A549 (cell line): ENCODE measurements at regions not wholly inside any gene's neighbourhood (a gene's known extent, or its start where the extent isn't known, plus 50 kb on each side); places are given as distances from the start of the nearest gene placed in this dataset.

Experiments used
- ATAC-seq, 2 experiments: fragments of 200-7000 bp in 1 of 2; fragments of >200 bp in 1 of 2; cut with Nextera tagmentation in 1 of 2; cut with Tn5 transposase in 1 of 2; 3 replicates each; pipeline versions ENCODE4 v1.8.0 to v1.9.1; 2018 to 2020; ENCODE audit warnings: mild to moderate bottlenecking in 1 of 2, moderate library complexity in 1 of 2
- CTCF ChIA-PET: fragments of 300-600 bp; sonication (Branson Sonifier 250); formaldehyde crosslinking; extraction: SDS; loops from one replicate; lab custom pipeline; 2021; ENCODE audit warnings: antibody characterized with exemption, inconsistent platforms; lab: Yijun Ruan, JAX
- POLR2A ChIA-PET: fragments of 350-600 bp; formaldehyde crosslinking; extraction: SDS; loops from one replicate; lab custom pipeline; 2021; ENCODE audit warnings: antibody characterized with exemption, inconsistent platforms; lab: Yijun Ruan, JAX
- DNase-seq, 2 experiments: peaks; one replicate each; pipeline versions ENCODE4 v3.0.0 to v3.0.0-alpha.2; 2011 to 2016; ENCODE audit warnings: low read depth in 1 of 2, low spot score in 1 of 2
- FAIRE-seq: peaks from 2 replicates; lab custom pipeline; 2011; peaks lifted over from hg19 to GRCh38; lab: Jason Lieb, UNC
- H3K27ac ChIP-seq, 2 experiments: fragments of >200 bp; sonication (Bioruptor Twin); formaldehyde crosslinking; 3 replicates each; pipeline ENCODE4 v1.5.1; 2016 to 2017
- H3K4me1 ChIP-seq: fragments of >200 bp; sonication (Bioruptor Twin); formaldehyde crosslinking; 3 replicates; pipeline ENCODE4 v1.6.1; 2016
- H3K4me2 ChIP-seq: fragments of >200 bp; sonication (Bioruptor Twin); formaldehyde crosslinking; 3 replicates; pipeline ENCODE4 v1.6.1; 2016
- H3K4me3 ChIP-seq: fragments of >200 bp; sonication (Bioruptor Twin); formaldehyde crosslinking; 3 replicates; pipeline ENCODE4 v1.5.1; 2016
- H3K9me3 ChIP-seq: fragments of >200 bp; sonication (Bioruptor Twin); formaldehyde crosslinking; 3 replicates; pipeline ENCODE4 v1.6.1; 2016
- CHD4 ChIP-seq: fragments of 200-600 bp; sonication (generic); IDR thresholded peaks from 2 replicates; pipeline ENCODE4 v1.6.1; 2016; ENCODE audit warnings: antibody characterized with exemption, mild to moderate bottlenecking, borderline replicate concordance
- EHF ChIP-seq: fragments of 250-450 bp; sonication (Bioruptor Pico); IDR thresholded peaks from 2 replicates; pipeline ENCODE4 v1.5.0; 2020; ENCODE audit warnings: mild to moderate bottlenecking
- EP300 ChIP-seq, 2 experiments: fragments of >200 bp; sonication (Bioruptor Twin); formaldehyde crosslinking; IDR thresholded peaks; 2 replicates in 1 of 2; 3 replicates in 1 of 2; pipeline ENCODE4 v1.6.1; 2016 to 2017
- FOSL2 ChIP-seq, 2 experiments: fragments of 450-650 bp in 1 of 2; fragments of >200 bp in 1 of 2; sonication (Bioruptor Twin) in 1 of 2; formaldehyde crosslinking; IDR thresholded peaks; 2 replicates each; pipeline versions ENCODE4 v1.5.0 to v1.6.1; 2016 to 2020; ENCODE audit warnings: mild to moderate bottlenecking in 1 of 2, moderate library complexity in 1 of 2
- HOXB13 ChIP-seq: fragments of 250-450 bp; sonication (Bioruptor Pico); IDR thresholded peaks from 2 replicates; pipeline ENCODE4 v1.5.0; 2020; ENCODE audit warnings: low read depth, mild to moderate bottlenecking, moderate library complexity
- MAFK ChIP-seq: fragments of 450-650 bp; IDR thresholded peaks from 2 replicates; pipeline ENCODE4 v1.6.1; 2014; ENCODE audit not compliant: partially characterized antibody
- NR3C1 ChIP-seq: fragments of >200 bp; sonication (Bioruptor Twin); formaldehyde crosslinking; IDR thresholded peaks from 3 replicates; pipeline ENCODE4 v1.6.1; 2017
- RARB ChIP-seq: fragments of 250-450 bp; sonication (Bioruptor Pico); IDR thresholded peaks from 2 replicates; pipeline ENCODE4 v1.8.0; 2021; ENCODE audit warnings: mild to moderate bottlenecking, moderate library complexity
- RCOR1 ChIP-seq: fragments of 150-350 bp; IDR thresholded peaks from 2 replicates; pipeline ENCODE4 v1.6.1; 2014; ENCODE audit warnings: antibody characterized with exemption, low read length, low read depth
- REST ChIP-seq: fragments of 200-600 bp; sonication (generic); IDR thresholded peaks from 2 replicates; pipeline ENCODE4 v1.6.1; 2016; ENCODE audit warnings: antibody characterized with exemption, mild to moderate bottlenecking, moderate library complexity
- RNF2 ChIP-seq: fragments of 200-600 bp; sonication (generic); IDR thresholded peaks from 2 replicates; pipeline ENCODE4 v1.6.1; 2016; ENCODE audit warnings: low read depth, mild to moderate bottlenecking, antibody characterized with exemption, moderate library complexity, borderline replicate concordance
- TP53 ChIP-seq: fragments of 250-450 bp; sonication (Bioruptor Pico); IDR thresholded peaks from 2 replicates; pipeline ENCODE4 v1.5.0; 2021; ENCODE audit warnings: mild to moderate bottlenecking, moderate library complexity
- ZNF302 ChIP-seq: fragments of 250-450 bp; sonication (Bioruptor Pico); IDR thresholded peaks from 2 replicates; pipeline ENCODE4 v1.9.0; 2021; ENCODE audit warnings: inconsistent platforms, mild to moderate bottlenecking, moderate library complexity
- WGBS: methylation state at CpG from one replicate; pipeline ENCODE4 v1.1.6; 2017; ENCODE audit errors: missing lambda C conversion rate; 5-methylcytosine and 5-hydroxymethylcytosine counted together
- TF ChIP-seq, protein P1 (sequence below): fragments of >200 bp; sonication (Bioruptor Twin); formaldehyde crosslinking; IDR thresholded peaks from 3 replicates; pipeline ENCODE4 v1.5.1; 2016
- TF ChIP-seq, protein P2 (sequence below): fragments of 450-650 bp; IDR thresholded peaks from 2 replicates; pipeline ENCODE4 v1.6.1; 2014; ENCODE audit warnings: antibody characterized with exemption
- TF ChIP-seq, protein P3 (sequence below): fragments of >200 bp; sonication (Bioruptor Twin); formaldehyde crosslinking; IDR thresholded peaks from 2 replicates; pipeline ENCODE4 v1.6.1; 2016
- TF ChIP-seq, protein P4 (sequence below): fragments of 250-450 bp; sonication (Bioruptor Pico); IDR thresholded peaks from 2 replicates; pipeline ENCODE4 v1.5.0; 2021; ENCODE audit warnings: mild to moderate bottlenecking, moderate library complexity, borderline replicate concordance

DNA sequence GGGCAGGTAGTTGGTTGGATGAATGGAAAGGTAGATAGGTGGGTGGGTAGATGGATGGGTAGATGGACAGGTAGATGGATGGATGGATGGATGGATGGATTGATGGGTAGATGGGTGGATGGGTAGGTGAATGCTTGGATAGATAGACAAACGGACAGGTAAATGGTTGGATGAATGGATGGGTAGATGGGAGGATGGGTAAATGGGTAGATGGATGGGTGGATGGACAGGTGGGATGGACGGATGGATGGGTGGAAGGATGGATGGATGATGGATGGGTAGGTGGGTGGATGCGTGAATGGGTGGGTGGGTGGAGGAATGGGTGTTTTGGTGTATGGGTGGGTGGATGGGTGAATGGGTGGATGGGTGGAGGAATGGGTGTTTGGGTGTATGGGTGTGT is 50.1 kb upstream of the ASAP2 start:
- no peak overlapping the region for H3K27ac ChIP-seq
- ATAC-seq (no peak), FAIRE-seq (no peak), DNase-seq (no peak)
- H3K9me3 ChIP-seq: no peaks in the 10 kb centered on the region
- ChIA-PET CTCF (interaction anchor here (0.9 to 9.3 kb wide), 3 partner anchors 10 to 41 kb away, joined by 3 to 82 read pairs (median 6); no protein-coding TSS in a partner anchor), POLR2A (no interaction called here)
- no peak overlapping the region for H3K4me2 ChIP-seq
- no peak overlapping the region for H3K4me3 ChIP-seq
- no peak for TF ChIP-seq FOSL2 (IDR thresholded peaks at IDR 0.05)
- TF ChIP-seq FOSL2 (CRISPR knock-in tag; IDR thresholded peaks at IDR 0.05): no peak
- TF ChIP-seq RCOR1: no peak
- TF ChIP-seq EP300 (IDR thresholded peaks at IDR 0.05): no peak
- TF ChIP-seq, protein P1, sequence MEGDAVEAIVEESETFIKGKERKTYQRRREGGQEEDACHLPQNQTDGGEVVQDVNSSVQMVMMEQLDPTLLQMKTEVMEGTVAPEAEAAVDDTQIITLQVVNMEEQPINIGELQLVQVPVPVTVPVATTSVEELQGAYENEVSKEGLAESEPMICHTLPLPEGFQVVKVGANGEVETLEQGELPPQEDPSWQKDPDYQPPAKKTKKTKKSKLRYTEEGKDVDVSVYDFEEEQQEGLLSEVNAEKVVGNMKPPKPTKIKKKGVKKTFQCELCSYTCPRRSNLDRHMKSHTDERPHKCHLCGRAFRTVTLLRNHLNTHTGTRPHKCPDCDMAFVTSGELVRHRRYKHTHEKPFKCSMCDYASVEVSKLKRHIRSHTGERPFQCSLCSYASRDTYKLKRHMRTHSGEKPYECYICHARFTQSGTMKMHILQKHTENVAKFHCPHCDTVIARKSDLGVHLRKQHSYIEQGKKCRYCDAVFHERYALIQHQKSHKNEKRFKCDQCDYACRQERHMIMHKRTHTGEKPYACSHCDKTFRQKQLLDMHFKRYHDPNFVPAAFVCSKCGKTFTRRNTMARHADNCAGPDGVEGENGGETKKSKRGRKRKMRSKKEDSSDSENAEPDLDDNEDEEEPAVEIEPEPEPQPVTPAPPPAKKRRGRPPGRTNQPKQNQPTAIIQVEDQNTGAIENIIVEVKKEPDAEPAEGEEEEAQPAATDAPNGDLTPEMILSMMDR: no peak
- H3K4me1 ChIP-seq: no peaks in the 10 kb centered on the region
- WGBS: 50% methylated on average over 3 of the region's 3 CpGs

- Histone ChIP-seq H3K9me3 (no peaks in the 10 kb centered on the region), H3K4me2 (no peak overlapping the region), H3K4me1 (no peaks in the 10 kb centered on the region), H3K4me3 (no peak overlapping the region)
- WGBS: 63% methylated on average over 2 of the region's 2 CpGs
- CTCF ChIA-PET: interaction anchor here (0.6 to 9.3 kb wide), 5 partner anchors 12 to 52 kb away, joined by 3 to 82 read pairs (median 4); partner anchors contain the start of gene ASAP2
- POLR2A ChIA-PET: no interaction called here
- no peak for DNase-seq
- ATAC-seq: no peak
- no peak for FAIRE-seq
- TF ChIP-seq, protein P2, sequence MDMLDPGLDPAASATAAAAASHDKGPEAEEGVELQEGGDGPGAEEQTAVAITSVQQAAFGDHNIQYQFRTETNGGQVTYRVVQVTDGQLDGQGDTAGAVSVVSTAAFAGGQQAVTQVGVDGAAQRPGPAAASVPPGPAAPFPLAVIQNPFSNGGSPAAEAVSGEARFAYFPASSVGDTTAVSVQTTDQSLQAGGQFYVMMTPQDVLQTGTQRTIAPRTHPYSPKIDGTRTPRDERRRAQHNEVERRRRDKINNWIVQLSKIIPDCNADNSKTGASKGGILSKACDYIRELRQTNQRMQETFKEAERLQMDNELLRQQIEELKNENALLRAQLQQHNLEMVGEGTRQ: no peak
- TF ChIP-seq REST (no peak), CHD4 (no peak), RNF2 (no peak), NR3C1 (no peak), EHF (CRISPR knock-in tag) (no peak), RARB (CRISPR knock-in tag) (no peak), TP53 (CRISPR knock-in tag) (no peak), HOXB13 (no peak), ZNF302 (no peak), MAFK (no peak)
- TF ChIP-seq, protein P3, sequence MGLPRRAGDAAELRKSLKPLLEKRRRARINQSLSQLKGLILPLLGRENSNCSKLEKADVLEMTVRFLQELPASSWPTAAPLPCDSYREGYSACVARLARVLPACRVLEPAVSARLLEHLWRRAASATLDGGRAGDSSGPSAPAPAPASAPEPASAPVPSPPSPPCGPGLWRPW: no peak
- TF ChIP-seq, protein P4, sequence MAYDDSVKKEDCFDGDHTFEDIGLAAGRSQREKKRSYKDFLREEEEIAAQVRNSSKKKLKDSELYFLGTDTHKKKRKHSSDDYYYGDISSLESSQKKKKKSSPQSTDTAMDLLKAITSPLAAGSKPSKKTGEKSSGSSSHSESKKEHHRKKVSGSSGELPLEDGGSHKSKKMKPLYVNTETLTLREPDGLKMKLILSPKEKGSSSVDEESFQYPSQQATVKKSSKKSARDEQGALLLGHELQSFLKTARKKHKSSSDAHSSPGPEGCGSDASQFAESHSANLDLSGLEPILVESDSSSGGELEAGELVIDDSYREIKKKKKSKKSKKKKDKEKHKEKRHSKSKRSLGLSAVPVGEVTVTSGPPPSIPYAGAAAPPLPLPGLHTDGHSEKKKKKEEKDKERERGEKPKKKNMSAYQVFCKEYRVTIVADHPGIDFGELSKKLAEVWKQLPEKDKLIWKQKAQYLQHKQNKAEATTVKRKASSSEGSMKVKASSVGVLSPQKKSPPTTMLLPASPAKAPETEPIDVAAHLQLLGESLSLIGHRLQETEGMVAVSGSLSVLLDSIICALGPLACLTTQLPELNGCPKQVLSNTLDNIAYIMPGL (CRISPR knock-in tag): no peak
- TF ChIP-seq, all 56 proteins: peak for 0
- H3K27ac ChIP-seq: no peak overlapping the region
Measured at GRCh38 chr2:9154061-9154460, 52.6 kb upstream of the ASAP2 start.
